GM18858 (cell line): ENCODE measurements at regions not wholly inside any gene's neighbourhood (a gene's known extent, or its start where the extent isn't known, plus 50 kb on each side); places are given as distances from the start of the nearest gene placed in this dataset.
"Not testable (repeated sequence)": the region's sequence is repeated elsewhere in the genome, so short reads cannot be mapped to it uniquely, and the experiment has no call there.

ENCODE experiments used
- ATAC-seq: cut with Tn5 transposase; IDR thresholded peaks from one replicate; pipeline ENCODE4 v1.9.1; 2021; ENCODE audit not compliant: unreplicated experiment

DNA sequence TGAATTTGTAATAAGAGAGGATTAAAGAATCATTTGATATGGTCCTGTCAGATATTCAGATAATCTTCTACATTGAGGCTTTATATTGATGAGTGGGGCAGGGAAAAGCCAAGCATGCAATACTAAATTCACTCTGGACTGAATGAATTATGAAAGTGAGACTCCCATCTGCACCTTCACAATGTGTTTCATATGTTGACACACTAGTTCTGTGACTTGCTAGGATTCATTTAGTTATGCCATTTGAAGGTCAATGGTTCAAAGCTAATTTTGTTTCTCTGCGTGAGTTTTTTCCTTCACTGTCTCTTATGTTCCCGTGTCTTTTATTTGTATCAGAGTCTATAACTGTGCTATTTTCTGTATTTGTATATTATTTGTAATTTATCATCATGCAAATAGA is 1332.5 kb downstream of the KCNT2 start:
- no peak for ATAC-seq

DNA sequence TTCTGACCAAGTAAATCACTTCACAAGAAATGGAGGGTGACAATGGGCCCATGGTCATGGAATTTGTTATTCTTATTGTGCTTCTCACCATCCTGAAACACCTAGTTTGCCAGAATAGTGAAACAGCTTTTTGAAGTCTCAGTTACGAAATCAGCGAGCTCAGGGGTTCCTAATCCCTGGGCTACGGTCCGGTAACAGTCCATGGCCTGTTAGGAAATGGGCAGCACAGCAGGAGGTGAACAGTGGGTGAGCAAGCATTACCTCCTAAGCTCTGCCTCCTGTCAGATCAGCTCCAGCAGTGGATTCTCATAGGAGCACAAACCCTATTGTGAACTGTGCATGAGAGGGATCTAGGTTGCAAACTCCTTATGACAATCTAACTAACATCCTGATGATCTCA is 1356.3 kb downstream of the KCNT2 start:
- ATAC-seq: no peak

DNA sequence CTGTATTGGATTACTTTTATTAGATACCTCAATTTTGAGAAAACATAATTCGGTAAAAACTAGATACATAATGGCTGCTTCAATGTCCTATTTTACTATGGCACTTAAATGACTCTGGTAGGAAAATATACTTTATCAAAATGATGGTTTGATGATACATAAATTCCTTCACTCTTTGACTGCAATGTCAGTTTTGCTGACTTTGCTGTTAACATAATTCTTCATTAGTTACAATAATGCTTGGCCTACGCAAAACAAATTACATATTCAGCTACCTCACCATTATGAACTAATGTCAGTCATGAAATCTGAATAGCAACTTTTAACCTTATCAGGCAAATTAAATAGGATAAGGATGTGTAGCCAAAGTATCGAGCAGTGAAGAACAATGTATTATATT is 1364.7 kb downstream of the KCNT2 start:
- no peak for ATAC-seq

DNA sequence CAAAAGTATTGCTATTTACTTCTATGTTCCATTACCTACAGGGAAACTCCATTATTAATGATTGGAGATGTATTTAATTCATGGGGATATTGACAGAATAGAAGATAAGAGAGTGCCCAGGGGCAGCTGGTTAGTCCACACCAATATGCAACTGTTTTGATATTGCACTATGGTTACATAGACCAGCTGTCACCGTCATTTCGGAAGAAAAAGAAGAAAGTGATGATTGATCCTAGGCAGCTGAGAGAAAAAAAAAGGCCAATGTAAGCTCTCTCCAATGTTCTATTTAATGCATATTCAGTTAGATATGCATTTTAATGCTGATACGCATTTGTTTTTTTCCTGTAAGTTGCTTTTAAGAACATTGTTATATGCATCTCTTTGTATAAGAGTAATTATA is 1367.2 kb downstream of the KCNT2 start:
- ATAC-seq: no peak

DNA sequence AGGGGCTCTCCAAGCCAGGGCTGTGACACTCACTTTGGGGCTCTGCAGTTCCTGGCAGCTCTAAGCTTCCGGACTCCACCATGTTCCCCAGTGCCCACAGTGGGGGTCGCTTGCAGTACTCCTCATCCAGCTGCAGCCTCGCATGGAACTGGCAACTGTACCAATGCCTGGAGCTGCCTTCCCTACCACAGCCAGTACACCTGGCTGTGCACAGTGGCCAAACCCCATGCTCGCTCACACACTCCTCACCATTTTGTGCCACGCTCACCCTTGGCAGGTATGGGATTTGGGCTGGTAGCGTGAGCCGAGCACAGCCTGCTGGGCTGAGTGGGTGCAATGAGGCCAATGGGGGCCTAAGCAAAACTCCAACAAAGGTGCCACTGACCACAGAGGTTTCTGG is 1369.9 kb downstream of the KCNT2 start:
- no peak for ATAC-seq

DNA sequence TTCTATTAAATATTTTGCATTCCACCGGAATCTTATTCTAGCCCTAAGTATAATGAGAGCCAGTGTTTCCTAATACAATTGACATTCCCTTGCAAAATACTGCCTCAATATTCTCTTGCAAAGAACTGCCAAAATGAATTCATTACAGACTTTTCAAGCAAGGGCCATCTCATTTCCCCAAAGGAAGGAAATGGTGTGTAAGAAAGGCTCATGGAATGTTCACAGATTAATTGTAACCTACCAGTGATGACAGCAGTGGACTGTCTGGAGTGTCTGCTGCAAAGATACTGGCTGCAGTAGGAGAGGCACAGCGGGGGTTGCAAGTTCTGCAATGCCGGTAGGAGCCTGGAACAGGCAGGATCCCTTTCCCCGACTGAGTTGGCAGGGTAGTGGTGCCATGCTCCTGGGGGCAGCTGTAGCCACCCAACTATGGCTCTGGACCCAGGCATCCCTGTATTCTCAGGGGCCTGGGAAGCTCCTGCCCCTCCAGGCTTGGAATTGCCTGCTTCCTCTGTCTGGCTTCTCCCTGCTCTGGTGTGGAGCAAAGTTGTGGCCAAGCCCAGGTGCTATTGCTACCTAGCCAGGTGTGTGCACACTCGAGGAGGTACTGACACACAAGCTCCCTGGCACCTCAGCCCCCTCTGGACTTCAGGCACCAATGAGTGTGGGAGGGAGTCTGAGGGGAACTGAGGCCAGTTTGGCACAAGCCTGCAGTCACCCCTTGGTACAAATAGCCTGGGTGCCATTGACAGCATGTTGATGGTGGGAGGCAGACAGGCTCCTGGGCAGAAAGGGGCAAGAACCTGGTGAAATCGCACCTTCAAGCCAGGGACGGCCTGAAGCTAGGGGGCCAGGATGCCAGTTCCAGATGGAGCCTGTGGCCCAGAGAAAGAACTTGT is 1371.0 kb downstream of the KCNT2 start:
- no peak for ATAC-seq

DNA sequence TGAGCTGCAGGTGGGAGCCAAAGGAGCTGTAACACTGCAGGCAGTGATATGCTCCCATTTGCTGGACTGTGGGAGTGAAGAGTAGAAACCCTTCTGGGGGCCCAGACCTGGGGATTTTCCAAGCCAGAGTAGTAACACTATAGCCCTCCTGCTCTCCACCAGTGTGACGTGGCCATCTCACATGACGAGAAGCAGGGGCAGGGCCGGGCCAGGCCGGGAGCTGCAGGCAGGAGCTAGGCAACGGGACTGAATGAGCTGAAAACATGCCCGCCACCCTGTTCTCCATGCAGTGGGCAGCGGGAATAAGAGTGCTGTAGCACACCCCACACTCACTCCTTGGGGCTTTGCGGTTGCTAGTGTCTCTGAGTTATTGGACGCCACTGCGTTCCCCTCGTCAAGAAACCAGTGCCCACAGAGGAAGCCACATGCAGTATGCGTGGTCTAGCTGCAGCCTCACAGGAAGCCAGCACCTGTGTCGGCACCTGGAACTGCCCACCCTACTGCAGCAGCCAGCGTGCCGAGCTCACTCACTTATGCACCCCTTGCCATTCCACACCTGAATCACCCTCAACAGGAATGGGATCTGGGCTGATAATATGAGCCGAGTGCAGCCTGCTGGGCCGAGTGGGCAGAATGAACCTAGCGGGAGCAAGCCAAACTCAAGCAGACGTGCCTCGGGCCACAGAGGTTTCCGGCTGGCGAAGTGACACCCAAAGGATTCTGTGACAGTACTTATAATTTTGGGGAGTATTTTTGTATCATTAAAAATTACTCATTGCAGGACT is 1389.6 kb downstream of the KCNT2 start:
- no peak for ATAC-seq

DNA sequence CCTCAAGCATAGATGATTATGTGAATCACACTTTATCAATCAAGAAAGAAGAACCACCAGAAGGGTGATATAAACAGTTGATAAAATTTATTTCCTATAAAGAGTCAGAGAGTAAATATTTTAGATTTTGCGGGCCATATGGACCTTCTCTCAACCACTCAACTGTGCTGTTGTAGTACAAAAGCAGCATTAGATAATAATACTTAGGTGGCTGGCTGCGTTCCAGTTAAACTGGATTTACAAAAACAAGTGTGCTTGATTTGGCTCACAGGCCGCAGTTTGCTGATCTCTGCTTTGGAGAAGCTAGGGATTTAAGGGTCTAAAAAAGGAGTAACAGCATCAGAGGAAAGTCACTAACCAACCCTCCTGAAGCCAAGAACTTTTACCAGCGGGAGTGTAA is 1406.0 kb downstream of the KCNT2 start:
- ATAC-seq: no peak

DNA sequence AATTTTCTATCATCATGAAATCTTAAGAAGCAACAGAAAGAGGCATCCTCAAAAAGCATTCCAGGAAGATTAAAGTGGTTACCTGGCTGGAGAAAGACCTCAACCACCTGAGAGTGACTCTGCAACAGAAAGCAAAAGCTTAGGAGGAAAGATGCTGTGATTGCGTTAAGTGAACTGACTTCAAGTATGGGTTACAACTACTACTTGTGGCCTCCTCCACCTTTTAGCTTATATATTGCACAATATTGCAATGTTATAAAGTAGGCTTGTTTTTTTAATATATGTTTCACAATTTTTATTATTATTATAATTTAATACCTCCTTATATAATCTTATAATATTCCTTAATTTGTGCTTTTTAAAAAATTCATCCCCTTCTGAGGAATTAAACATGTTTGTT is 1407.5 kb downstream of the KCNT2 start:
- ATAC-seq: no peak

DNA sequence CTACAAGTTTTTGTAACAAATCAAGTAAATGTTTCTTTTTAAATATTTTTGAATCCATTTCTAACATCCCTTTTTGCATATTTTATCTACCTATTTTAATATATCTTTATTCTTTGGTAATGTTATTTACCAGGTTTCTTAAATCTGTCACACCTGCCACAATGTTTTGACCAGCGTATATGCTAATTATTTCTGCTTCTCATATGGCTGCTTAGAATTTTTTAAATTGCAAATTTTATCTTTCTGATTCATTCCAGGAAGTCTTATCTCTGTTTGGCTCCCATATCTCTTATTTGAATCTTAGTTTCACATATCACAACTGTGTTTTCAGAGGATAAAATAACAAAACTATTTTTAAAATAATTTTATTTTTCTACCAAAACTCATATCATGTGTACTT is 1411.1 kb downstream of the KCNT2 start:
- ATAC-seq: no peak

DNA sequence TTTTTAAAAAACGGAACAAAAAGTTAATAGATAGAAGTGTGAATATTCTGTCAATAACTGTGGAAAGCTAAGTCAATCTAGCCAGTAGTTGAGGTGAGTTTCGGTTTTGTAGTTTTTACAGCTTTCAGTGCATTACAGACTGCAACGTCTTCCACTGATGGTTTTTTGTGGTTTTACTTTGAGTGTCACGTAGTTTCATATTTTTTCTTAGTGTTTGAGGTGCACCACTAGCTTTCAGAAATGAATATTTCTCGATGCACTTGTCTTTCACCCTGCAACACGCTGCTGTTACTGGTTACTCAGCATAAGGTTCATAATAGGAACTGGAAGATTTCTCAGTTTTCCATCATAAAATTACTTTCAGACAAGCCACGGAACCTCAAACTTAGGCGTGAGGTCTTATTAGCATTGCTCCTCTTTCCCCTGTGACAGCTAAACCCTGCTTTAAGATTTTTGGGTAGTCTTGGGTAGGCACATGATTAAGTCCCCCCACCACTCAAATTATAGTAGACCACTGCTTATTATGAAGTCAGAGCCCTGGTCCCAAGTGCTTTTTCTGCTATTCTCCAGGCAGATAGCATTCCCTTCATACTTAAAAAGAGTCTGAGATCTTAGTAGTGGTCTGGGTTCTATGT is 1412.7 kb downstream of the KCNT2 start:
- ATAC-seq: peak; percentile 97

DNA sequence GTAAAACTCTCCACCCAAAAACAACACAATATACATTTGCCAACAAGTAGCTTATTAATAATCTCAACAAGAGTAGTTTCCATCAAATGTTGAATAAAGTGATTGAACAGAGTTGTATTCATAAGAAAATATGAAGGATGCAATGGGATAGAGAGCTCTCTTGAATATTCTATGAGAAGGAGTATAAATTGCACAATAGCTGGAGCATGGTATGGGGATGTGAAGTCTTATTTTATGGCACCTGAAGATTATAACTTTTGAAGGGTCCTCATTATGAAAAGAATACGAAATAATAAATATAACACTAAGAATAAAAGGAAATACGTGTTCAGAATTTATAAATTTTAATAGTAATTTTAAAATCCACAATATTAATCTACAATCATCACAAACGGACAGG is 1415.1 kb downstream of the KCNT2 start:
- no peak for ATAC-seq

DNA sequence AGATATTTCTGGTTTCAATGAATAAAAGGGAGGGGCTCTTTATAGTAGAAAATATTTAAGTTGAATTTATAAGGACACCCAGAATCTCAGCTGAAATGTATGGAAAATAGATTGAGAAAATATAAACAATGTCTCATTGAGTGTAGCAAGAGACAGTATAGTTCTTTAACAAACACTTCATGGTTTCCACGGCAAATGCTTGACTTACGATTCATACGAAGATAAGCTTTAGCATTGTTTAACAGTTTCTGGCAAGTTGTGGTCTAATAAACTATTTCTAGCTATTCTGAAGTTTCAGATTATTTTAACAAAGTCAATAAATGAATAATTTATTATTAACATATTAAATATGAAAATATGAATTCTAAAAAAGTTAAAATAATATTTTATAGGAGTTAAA is 1419.4 kb downstream of the KCNT2 start:
- ATAC-seq: no peak

DNA sequence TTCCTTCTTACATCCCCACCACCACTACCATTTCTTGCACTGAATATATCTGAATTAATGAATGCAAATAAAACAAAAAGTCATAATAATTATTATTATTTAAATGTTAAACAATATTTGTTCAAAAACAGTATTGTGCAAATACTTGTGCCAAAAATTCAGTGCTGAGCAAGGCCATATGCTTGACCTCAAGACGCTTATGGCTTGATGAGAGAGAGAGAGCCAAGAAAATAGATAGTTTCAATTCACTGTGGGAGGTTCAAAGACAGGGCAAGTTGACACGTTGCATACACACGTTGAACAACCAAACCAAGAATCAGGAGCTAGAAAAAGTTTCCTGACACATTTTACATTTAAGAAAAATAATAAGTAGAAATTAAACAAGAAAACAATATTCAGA is 1421.7 kb downstream of the KCNT2 start:
- ATAC-seq: no peak

DNA sequence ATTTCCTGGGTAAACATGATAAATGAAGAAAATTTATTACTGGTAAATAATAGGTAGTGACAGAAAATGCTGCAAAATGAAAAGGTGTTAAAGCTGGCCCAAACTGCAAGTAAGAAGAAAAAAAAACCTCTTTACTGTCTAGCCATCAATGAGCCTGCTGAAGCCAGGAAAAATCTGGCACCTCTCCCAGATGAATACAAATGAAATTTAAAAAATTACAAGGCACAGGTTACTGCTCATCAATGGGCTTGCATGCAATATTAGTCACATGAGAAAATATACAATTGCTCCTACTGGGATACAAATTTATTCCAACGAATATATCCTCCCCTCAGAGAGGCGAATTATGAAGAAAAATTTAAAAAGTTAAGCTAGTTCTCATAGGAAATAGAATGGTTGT is 1422.5 kb downstream of the KCNT2 start:
- ATAC-seq: no peak

DNA sequence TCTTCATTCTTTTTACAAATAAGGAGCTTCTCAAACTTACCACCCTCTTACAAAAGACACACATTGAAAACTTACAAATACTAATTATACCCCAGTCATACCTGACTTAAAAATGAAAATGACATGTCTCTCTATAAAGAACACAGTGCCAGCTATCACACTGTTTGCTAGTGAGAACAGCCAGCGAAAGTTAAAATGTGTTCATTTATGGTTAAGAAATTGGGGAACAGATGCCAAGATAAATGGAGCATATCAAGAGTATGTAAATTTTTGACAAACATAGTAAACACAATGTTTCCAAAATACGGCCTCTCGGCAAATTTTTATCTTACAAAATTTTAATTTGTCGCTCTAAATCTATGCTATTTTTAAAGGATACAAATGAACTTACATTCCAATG is 1422.9 kb downstream of the KCNT2 start:
- ATAC-seq: no peak

DNA sequence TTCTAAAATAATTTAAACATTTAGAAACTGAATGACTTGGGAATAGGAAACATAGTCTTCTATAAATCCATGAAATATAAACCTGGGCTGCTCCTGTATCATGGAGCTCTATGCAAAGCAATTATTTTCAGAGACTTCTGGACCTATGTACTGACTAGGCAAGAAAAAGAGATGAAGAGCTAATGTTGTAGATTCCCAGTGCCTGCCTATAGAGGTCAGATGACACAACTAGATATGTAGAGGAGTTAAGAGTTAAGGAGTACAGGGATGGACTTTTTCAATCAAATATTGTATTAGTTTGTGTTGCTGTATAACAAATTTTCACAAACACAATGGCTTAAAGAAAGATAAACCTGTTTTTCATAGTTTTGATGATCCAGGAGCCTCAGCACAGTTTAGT is 1434.5 kb downstream of the KCNT2 start:
- peak; percentile 72 for ATAC-seq

DNA sequence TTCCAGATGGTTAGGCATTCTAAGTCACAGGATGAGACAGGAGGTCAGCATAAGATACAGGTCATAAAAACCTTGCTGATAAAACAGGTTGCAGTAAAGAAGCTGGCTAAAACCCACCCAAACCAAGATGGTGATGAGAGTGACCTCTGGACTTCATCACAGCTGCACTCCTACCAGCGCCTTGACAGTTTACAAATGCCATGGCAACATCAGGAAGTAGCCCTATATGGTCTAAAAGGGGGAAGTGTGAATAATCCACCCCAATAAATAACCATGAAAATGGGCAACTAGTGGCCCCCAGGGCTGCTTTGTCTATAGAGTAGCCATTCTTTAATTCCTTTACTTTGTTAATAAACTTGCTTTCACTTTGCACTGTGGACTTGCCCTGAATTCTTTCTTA is 1448.4 kb downstream of the KCNT2 start:
- not testable (repeated sequence) for ATAC-seq

DNA sequence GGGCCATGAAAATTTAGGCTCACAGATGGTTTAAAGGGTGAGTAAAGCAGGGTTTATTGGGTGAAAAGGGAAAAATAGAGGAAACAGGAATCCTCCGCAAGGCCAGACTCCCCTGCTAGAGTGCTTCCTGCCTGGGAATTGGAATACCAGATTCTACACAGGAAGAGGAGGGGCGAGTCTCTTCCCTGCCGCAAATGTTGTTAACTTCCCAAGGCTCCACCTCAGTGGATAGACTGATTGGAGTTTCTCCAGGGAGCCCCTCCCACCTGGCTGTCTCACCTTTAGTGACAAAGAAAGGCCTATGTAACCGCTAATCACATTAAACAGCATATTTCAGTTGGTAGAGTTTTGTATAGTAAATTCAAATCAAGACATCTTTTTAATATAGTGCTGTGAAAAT is 1450.1 kb downstream of the KCNT2 start:
- ATAC-seq: no peak

DNA sequence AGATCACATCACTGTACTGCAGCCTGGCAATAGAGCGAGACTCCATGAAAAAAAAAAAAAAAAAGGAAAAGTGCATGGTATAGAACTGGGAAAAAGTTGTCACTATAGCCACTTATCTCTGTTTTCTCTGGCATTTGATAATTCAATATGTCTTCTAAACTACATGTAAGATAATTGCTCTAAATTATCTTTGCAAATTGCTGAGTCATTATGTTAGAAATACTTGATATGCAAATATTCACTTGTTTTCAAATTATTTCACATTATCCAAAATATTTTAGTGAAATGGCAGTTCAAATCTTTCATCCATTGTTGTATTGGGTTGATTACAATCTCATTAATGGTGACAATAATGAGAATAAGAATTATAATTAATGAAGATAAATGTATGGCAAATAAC is 1455.1 kb downstream of the KCNT2 start:
- no peak for ATAC-seq

DNA sequence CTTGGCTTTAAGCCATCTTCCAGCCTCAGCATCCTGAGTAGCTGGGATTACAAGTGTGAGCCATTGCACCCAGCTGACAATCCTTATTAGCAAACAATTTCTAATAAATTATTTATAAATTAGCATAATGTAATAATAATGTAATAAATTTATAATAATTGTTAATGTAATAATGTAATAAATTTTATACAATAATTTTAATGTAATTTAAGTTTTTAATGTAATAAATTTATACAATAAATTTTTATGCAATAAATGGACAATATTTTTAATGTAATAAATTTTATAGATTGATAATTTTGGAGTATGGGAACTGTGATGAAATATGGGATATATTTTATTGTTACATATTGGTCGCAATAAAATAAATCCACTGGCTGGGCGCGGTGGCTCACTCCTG is 1457.5 kb downstream of the KCNT2 start:
- ATAC-seq: no peak

DNA sequence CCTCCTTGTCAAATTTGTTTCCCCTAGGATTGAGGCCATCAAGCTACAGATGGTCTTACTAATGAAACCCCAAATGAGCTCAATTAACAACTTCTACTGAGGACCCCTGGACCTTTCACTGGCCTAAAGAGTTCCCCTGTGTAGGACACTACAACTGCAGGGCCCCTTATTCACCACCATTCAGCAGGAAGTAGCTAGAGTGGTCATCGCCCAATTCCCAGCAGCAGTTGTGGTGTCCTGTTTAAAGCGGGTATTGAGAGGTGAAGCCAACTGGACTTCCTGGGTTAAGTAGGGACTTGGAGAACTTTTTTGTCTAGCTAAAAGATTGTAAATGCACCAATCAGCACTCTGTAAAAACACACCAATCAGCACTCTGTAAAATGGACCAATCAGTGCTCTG is 1466.9 kb downstream of the KCNT2 start:
- ATAC-seq: no peak
